ENCODE measurements at regions not wholly inside any gene's neighbourhood (a gene's known extent, or its start where the extent isn't known, plus 50 kb on each side); places are given as distances from the start of the nearest gene placed in this dataset.
A peak's percentile ranks its signal among the peaks of the same experiment; 100 is the strongest.

DNA sequence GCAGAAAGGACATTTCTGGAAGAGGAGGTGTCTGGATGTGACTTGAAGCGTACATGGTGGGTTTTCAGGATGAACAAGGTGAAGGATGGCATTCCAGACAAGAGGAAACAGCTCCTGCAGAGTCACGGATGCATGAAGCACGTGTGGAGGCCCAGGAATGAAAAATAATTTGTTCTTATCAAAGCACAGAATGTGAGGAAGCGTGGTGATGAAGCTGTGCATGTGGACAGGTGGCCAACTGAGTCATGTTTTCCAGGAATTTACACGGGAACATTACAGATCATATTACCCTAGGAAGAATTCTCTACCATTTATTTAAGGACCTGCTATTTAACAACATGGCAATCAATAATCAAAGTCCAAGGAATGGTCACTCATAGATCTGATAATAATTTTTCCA, 413.2 kb upstream of the KLF6 start:
- Histone ChIP-seq H3K4me2 (ENCODE audit: insufficient read depth, low read length) (no peak overlapping the region), H3K79me2 (ENCODE audit: control insufficient read depth, insufficient read depth, low read length) (no peaks in the 10 kb centered on the region), H3K9ac (ENCODE audit: insufficient read depth in 1 of 2, low read depth in 2 of 2, low read length in 2 of 2) (no peak overlapping the region), H4K20me1 (replicated peaks; ENCODE audit: control insufficient read depth, insufficient read depth, low read length) (no peaks in the 10 kb centered on the region), H3K27ac (ENCODE audit: extremely low read depth, low read depth, low read length) (no peak overlapping the region), H3K4me1 (replicated peaks in 1 of 2; ENCODE audit: control insufficient read depth in 2 of 2, insufficient read depth in 2 of 2, low read length in 2 of 2) (no peaks in the 10 kb centered on the region), H3K4me3 (no peak overlapping the region), H3K27me3 (ENCODE audit: control insufficient read depth in 2 of 2, insufficient read depth in 2 of 2, low read length in 2 of 2) (peaks cover 2 to 13% of the 10 kb centered on the region in 2 experiments; a peak in 3 of 5 replicates), H3K9me3 (replicated peaks; ENCODE audit: control insufficient read depth, insufficient read depth, low read depth, low read length) (no peaks in the 10 kb centered on the region), H2AFZ (ENCODE audit: low read depth, low read length) (no peak overlapping the region), H3K36me3 (ENCODE audit: control insufficient read depth, insufficient read depth, low read length) (no peaks in the 10 kb centered on the region), H3K9me1 (ENCODE audit: control insufficient read depth, insufficient read depth, low read length) (no peaks in the 10 kb centered on the region)
- WGBS (ENCODE audit: insufficient coverage, low coverage, missing lambda C conversion rate), result 1% methylated on average over 5 of the region's 5 CpGs
- no TSS peak for BruUV-seq (replicated peaks)
- intact Hi-C loops (cut with micrococcal nuclease), result loop anchor here (10.0 kb wide), 1 partner anchor 457 kb away; no protein-coding TSS in a partner anchor
- TF ChIP-seq SAFB2 (IDR thresholded peaks at IDR 0.05; ENCODE audit: borderline replicate concordance, low read depth, low read length, severe bottlenecking), result no peak
- DNase-seq (ENCODE audit: extremely low read depth in 1 of 4, low spot score in 3 of 4), result no peak
- in situ Hi-C loops (cut with MboI), result no loop called here
- FAIRE-seq, result no peak
- ATAC-seq, result no peak
- POLR2A ChIA-PET, result no interaction called here
- CTCF ChIA-PET (ENCODE audit: low intra/inter-chr PET ratio), result no interaction called here

DNA sequence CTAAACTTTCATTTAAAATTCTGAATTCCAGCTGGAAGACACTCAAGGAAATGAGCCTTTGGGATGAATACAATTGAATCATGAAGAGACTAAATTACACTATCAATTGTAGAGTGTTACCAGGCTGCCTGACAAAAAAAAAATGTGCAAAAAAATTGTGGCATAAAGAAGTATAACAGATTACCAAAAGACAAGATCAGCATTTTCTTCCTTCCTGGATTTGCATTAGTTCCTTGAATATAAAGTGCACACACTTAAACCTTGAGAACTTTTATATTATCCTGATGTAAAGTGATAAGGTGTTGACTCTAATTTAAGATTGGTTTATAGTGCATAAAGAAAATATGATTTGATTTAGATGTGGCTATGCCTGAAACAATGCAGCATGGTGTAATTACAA, 412.7 kb upstream of the KLF6 start:
- POLR2A ChIA-PET, result no interaction called here
- no peak overlapping the region for H3K4me3 ChIP-seq
- peaks cover 2 to 13% of the 10 kb centered on the region in 2 experiments; a peak in 3 of 5 replicates for H3K27me3 ChIP-seq (ENCODE audit: control insufficient read depth in 2 of 2, insufficient read depth in 2 of 2, low read length in 2 of 2)
- ATAC-seq (no peak), DNase-seq (ENCODE audit: extremely low read depth in 1 of 4, low spot score in 3 of 4) (no peak), FAIRE-seq (no peak)
- intact Hi-C loops (cut with micrococcal nuclease) (loop anchor here (10.0 kb wide), 1 partner anchor 457 kb away; no protein-coding TSS in a partner anchor), in situ Hi-C loops (cut with MboI) (no loop called here)
- H3K9ac ChIP-seq (ENCODE audit: insufficient read depth in 1 of 2, low read depth in 2 of 2, low read length in 2 of 2), result no peak overlapping the region
- H4K20me1 ChIP-seq (replicated peaks; ENCODE audit: control insufficient read depth, insufficient read depth, low read length), result no peaks in the 10 kb centered on the region
- H3K9me1 ChIP-seq (ENCODE audit: control insufficient read depth, insufficient read depth, low read length), result no peaks in the 10 kb centered on the region
- H3K36me3 ChIP-seq (ENCODE audit: control insufficient read depth, insufficient read depth, low read length), result no peaks in the 10 kb centered on the region
- H3K4me1 ChIP-seq (replicated peaks in 1 of 2; ENCODE audit: control insufficient read depth in 2 of 2, insufficient read depth in 2 of 2, low read length in 2 of 2), result no peaks in the 10 kb centered on the region
- H3K9me3 ChIP-seq (replicated peaks; ENCODE audit: control insufficient read depth, insufficient read depth, low read depth, low read length), result no peaks in the 10 kb centered on the region
- H3K79me2 ChIP-seq (ENCODE audit: control insufficient read depth, insufficient read depth, low read length), result no peaks in the 10 kb centered on the region
- H3K27ac ChIP-seq (ENCODE audit: extremely low read depth, low read depth, low read length), result no peak overlapping the region
- TF ChIP-seq CXXC5 (CRISPR knock-in tag; IDR thresholded peaks at IDR 0.05) (no peak), ZNF316 (IDR thresholded peaks at IDR 0.05) (peak; percentile 43; the same call in 1 of the 2 replicates), C11orf30 (IDR thresholded peaks at IDR 0.05; ENCODE audit: low read depth) (peak; percentile 19; the same call in 1 of the 2 replicates)
- no peak overlapping the region for H3K4me2 ChIP-seq (ENCODE audit: insufficient read depth, low read length)
- BruUV-seq (replicated peaks), result no TSS peak
- CTCF ChIA-PET (ENCODE audit: low intra/inter-chr PET ratio), result no interaction called here
- H2AFZ ChIP-seq (ENCODE audit: low read depth, low read length), result no peak overlapping the region

All from K562 (cell line).